Colonic mucosa (tissue), 4 donors: ENCODE measurements at regions not wholly inside any gene's neighbourhood (a gene's known extent, or its start where the extent isn't known, plus 50 kb on each side); places are given as distances from the start of the nearest gene placed in this dataset.
A peak's percentile ranks its signal among the peaks of the same experiment; 100 is the strongest.

Source experiments
- DNase-seq: peaks from one replicate; pipeline ENCODE4 v3.0.0-alpha.2; 2020
- H3K27ac ChIP-seq: fragments of 200-600 bp; one replicate; pipeline ENCODE4 v1.8.0; 2021
- H3K27me3 ChIP-seq: fragments of 200-600 bp; one replicate; pipeline ENCODE4 v1.8.0; 2021
- H3K36me3 ChIP-seq: fragments of 200-600 bp; one replicate; pipeline ENCODE4 v1.8.0; 2021
- H3K4me1 ChIP-seq: fragments of 200-600 bp; one replicate; pipeline ENCODE4 v1.8.0; 2021; ENCODE audit warnings: mild to moderate bottlenecking
- H3K4me3 ChIP-seq: fragments of 200-600 bp; one replicate; pipeline ENCODE4 v1.8.0; 2021
- H3K9ac ChIP-seq, 2 donors: one replicate each; pipeline ENCODE4 v1.7.0; 2013; ENCODE audit warnings: control low read depth in 2 of 2, low read depth in 2 of 2, low read length in 2 of 2
- H3K9me3 ChIP-seq: fragments of 200-600 bp; one replicate; pipeline ENCODE4 v1.8.0; 2021
- intact Hi-C: fragments of 100-400 bp; cut with DNase I; formaldehyde crosslinking; loops from one replicate; pipeline ENCODE4 v1.14.1; 2022
- TF ChIP-seq, protein P1 (sequence below): fragments of 200-600 bp; IDR thresholded peaks from one replicate; pipeline ENCODE4 v1.8.0; 2022; ENCODE audit warnings: antibody characterized with exemption, mild to moderate bottlenecking
- donor health status: healthy.
- donor health status: DM: no; HTN: no; CAD: no.
- donor health status: DM: no; HTN: no; CAD: no.

GRCh38 chr17:36661047-36661666 lies 59.8 kb downstream of the MRM1 start:
- TF ChIP-seq, protein P1, sequence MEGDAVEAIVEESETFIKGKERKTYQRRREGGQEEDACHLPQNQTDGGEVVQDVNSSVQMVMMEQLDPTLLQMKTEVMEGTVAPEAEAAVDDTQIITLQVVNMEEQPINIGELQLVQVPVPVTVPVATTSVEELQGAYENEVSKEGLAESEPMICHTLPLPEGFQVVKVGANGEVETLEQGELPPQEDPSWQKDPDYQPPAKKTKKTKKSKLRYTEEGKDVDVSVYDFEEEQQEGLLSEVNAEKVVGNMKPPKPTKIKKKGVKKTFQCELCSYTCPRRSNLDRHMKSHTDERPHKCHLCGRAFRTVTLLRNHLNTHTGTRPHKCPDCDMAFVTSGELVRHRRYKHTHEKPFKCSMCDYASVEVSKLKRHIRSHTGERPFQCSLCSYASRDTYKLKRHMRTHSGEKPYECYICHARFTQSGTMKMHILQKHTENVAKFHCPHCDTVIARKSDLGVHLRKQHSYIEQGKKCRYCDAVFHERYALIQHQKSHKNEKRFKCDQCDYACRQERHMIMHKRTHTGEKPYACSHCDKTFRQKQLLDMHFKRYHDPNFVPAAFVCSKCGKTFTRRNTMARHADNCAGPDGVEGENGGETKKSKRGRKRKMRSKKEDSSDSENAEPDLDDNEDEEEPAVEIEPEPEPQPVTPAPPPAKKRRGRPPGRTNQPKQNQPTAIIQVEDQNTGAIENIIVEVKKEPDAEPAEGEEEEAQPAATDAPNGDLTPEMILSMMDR = no peak
- H3K4me1 ChIP-seq = no peaks in the 10 kb centered on the region
- no peak for DNase-seq
- peaks cover 9% of the 10 kb centered on the region for H3K27me3 ChIP-seq
- no peak overlapping the region for H3K9ac ChIP-seq
- no peaks in the 10 kb centered on the region for H3K9me3 ChIP-seq
- intact Hi-C loops = no loop called here
- H3K27ac ChIP-seq = no peak overlapping the region
- H3K36me3 ChIP-seq = no peaks in the 10 kb centered on the region
- H3K4me3 ChIP-seq = no peak overlapping the region

DNA sequence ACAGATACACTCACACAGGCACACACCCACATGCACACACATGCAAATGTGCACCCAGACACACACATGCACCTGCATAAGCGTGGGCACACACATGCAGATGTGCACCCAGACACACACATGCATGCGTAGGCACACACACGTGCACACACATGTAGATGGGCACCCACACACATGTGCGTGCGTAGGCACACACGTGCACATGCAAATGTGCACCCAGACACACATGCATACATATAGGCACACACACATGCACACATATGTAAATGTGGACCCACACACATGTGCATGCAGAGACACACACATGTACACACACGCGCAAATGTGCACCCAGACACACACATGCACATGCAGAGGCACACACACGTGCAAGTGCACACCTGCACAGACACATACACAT lies 60.3 kb downstream of the MRM1 start:
- H3K27me3 ChIP-seq = peaks cover 9% of the 10 kb centered on the region
- no peaks in the 10 kb centered on the region for H3K36me3 ChIP-seq
- H3K9me3 ChIP-seq = no peaks in the 10 kb centered on the region
- H3K9ac ChIP-seq = no peak overlapping the region
- intact Hi-C loops = loop anchor here (2.0 kb wide), 1 partner anchor 21 kb away; no protein-coding TSS in a partner anchor
- DNase-seq = no peak
- H3K27ac ChIP-seq = no peak overlapping the region
- TF ChIP-seq, protein P1 = no peak
- no peaks in the 10 kb centered on the region for H3K4me1 ChIP-seq
- no peak overlapping the region for H3K4me3 ChIP-seq

- no peak overlapping the region for H3K4me3 ChIP-seq
- no peaks in the 10 kb centered on the region for H3K36me3 ChIP-seq
- H3K27me3 ChIP-seq = no peaks in the 10 kb centered on the region
- DNase-seq = peak; percentile 40
- intact Hi-C loops = no loop called here
- TF ChIP-seq, protein P1 = no peak
- no peaks in the 10 kb centered on the region for H3K4me1 ChIP-seq
- H3K9ac ChIP-seq = no peak overlapping the region
- no peak overlapping the region for H3K27ac ChIP-seq
- no peaks in the 10 kb centered on the region for H3K9me3 ChIP-seq
These were observed 64.0 kb downstream of the MRM1 start for GRCh38 chr17:36665417-36665816.

- H3K27ac ChIP-seq = no peak overlapping the region
- TF ChIP-seq, protein P1 = no peak
- H3K36me3 ChIP-seq = no peaks in the 10 kb centered on the region
- no peak for DNase-seq
- intact Hi-C loops = no loop called here
- no peaks in the 10 kb centered on the region for H3K9me3 ChIP-seq
- H3K9ac ChIP-seq = no peak overlapping the region
- H3K4me1 ChIP-seq = no peaks in the 10 kb centered on the region
- H3K4me3 ChIP-seq = no peak overlapping the region
- H3K27me3 ChIP-seq = no peaks in the 10 kb centered on the region
These were observed 66.5 kb downstream of the MRM1 start for GRCh38 chr17:36667922-36668321.

GRCh38 chr17:36668824-36669223 lies 67.4 kb downstream of the MRM1 start:
- Histone ChIP-seq H3K9ac (no peak overlapping the region), H3K27ac (no peak overlapping the region), H3K4me1 (no peaks in the 10 kb centered on the region), H3K36me3 (no peaks in the 10 kb centered on the region), H3K9me3 (no peaks in the 10 kb centered on the region), H3K27me3 (no peaks in the 10 kb centered on the region), H3K4me3 (no peak overlapping the region)
- TF ChIP-seq, protein P1 = no peak
- DNase-seq = no peak
- intact Hi-C loops = no loop called here
